ENCODE measurements at regions not wholly inside any gene's neighbourhood (a gene's known extent, or its start where the extent isn't known, plus 50 kb on each side); places are given as distances from the start of the nearest gene placed in this dataset.

GRCh38 chr2:39519886-39520285 is 82.8 kb upstream of the MAP4K3 start:
- no peak for TF ChIP-seq CTCF (IDR thresholded peaks at IDR 0.05)
- DNase-seq = no peak
- peaks cover 26% of the 10 kb centered on the region for H3K36me3 Mint-ChIP-seq (ENCODE audit: low read depth)
- no peak overlapping the region for H3K27ac Mint-ChIP-seq
- H3K4me3 Mint-ChIP-seq = no peak overlapping the region
- no peaks in the 10 kb centered on the region for H3K27me3 Mint-ChIP-seq (ENCODE audit: low read depth, poor library complexity)
- H3K9me3 Mint-ChIP-seq = peaks cover 27% of the 10 kb centered on the region
- H3K4me1 Mint-ChIP-seq = peaks cover 24% of the 10 kb centered on the region

DNA sequence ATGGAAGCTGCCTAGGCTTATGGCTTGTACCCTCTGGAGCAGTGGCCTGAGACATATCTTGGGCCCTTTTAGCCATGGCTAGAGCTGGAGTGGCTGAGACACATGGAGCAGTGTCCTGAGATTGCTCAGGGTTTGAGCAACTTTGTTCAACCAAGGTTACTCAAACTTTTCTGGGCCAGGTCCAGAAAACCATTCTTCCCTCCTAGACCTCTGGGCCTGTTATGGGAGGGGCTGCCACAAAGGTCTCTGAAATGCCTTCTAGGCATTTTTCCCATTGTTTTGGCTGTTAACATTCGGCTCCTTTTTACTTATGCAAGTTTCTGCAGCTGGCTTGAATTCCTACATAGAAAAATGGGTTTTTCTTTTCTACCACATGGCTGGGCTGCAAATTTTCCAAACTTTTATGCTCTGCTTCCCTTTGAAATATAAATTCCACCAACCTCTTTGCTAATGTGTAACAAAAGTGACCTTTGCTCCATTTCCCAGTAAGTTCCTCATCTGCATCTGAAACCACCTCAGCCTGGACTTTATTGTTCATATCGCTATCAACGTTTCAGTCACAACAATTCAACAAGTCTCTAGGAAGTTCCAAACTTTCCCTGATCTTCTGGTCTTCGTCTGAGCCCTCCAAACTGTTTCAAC is 84.9 kb upstream of the MAP4K3 start:
- no peak for DNase-seq
- Mint-ChIP-seq H3K27ac (no peak overlapping the region), H3K4me3 (no peak overlapping the region), H3K27me3 (ENCODE audit: low read depth, poor library complexity) (no peaks in the 10 kb centered on the region), H3K36me3 (ENCODE audit: low read depth) (peaks cover 26% of the 10 kb centered on the region), H3K9me3 (peaks cover 27% of the 10 kb centered on the region), H3K4me1 (peaks cover 11% of the 10 kb centered on the region)
- TF ChIP-seq CTCF (IDR thresholded peaks at IDR 0.05) = no peak

DNA sequence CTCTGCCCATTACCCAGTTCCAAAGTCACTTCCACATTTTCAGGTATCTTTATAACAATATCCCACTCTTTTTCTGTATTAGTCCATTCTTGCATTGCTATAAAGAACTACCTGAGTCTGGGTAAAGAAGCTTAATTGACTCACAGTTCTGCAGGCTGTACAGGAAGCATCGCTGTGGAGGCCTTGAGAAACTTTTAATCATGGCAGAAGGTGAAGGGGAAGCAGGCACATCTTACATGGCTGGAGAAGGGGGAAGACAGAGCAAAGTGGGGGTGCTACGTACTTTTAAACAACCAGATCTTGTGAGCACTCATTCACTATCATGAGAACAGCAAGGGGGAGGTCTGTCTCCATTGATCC is 85.4 kb upstream of the MAP4K3 start:
- DNase-seq = no peak
- H3K27me3 Mint-ChIP-seq (ENCODE audit: low read depth, poor library complexity) = no peaks in the 10 kb centered on the region
- no peak for TF ChIP-seq CTCF (IDR thresholded peaks at IDR 0.05)
- H3K4me3 Mint-ChIP-seq = no peak overlapping the region
- peaks cover 26% of the 10 kb centered on the region for H3K36me3 Mint-ChIP-seq (ENCODE audit: low read depth)
- H3K9me3 Mint-ChIP-seq = peaks cover 27% of the 10 kb centered on the region
- peaks cover 6% of the 10 kb centered on the region for H3K4me1 Mint-ChIP-seq
- no peak overlapping the region for H3K27ac Mint-ChIP-seq

GRCh38 chr2:39523308-39524044 is 86.4 kb upstream of the MAP4K3 start:
- Mint-ChIP-seq H3K9me3 (peaks cover 27% of the 10 kb centered on the region), H3K4me3 (no peak overlapping the region), H3K36me3 (ENCODE audit: low read depth) (peaks cover 26% of the 10 kb centered on the region), H3K27me3 (ENCODE audit: low read depth, poor library complexity) (no peaks in the 10 kb centered on the region), H3K4me1 (peaks cover 6% of the 10 kb centered on the region), H3K27ac (no peak overlapping the region)
- no peak for DNase-seq
- TF ChIP-seq CTCF (IDR thresholded peaks at IDR 0.05) = no peak

DNA sequence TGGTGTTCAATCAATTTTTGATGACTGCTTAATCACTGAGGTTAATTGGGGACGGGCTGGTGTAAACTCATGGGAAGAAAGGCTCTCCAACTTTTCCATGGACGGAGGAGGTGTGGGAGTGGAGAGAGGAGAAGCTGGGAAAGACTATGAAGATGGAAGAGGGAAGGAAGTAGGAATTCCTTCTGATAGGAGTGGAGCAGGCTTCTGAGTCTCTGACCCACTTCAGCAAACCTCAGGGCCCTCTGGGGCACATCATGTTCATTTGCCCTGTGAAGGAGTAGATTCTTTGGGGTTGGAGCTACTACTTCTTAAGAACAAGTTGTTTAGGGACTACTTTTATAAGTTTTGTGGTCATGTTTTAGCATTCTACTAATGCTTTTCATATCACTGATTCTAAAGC is 87.0 kb upstream of the MAP4K3 start:
- no peak for TF ChIP-seq CTCF (IDR thresholded peaks at IDR 0.05)
- H3K9me3 Mint-ChIP-seq = peaks cover 27% of the 10 kb centered on the region
- no peak overlapping the region for H3K4me3 Mint-ChIP-seq
- H3K4me1 Mint-ChIP-seq = peaks cover 6% of the 10 kb centered on the region
- H3K27ac Mint-ChIP-seq = no peak overlapping the region
- no peak for DNase-seq
- H3K27me3 Mint-ChIP-seq (ENCODE audit: low read depth, poor library complexity) = no peaks in the 10 kb centered on the region
- peaks cover 26% of the 10 kb centered on the region for H3K36me3 Mint-ChIP-seq (ENCODE audit: low read depth)

Measured in nephron progenitor cell (in vitro differentiated cells).